Hypothalamus (tissue), 51 donors: ENCODE measurements at regions not wholly inside any gene's neighbourhood (a gene's known extent, or its start where the extent isn't known, plus 50 kb on each side); places are given as distances from the start of the nearest gene placed in this dataset.
"Not testable (repeated sequence)": the region's sequence is repeated elsewhere in the genome, so short reads cannot be mapped to it uniquely, and the experiment has no call there.

Experiments used
- DNase-seq, 51 donors: peaks; one replicate each; lab custom pipeline; 2025; lab: John Stamatoyannopoulos, UW

DNA sequence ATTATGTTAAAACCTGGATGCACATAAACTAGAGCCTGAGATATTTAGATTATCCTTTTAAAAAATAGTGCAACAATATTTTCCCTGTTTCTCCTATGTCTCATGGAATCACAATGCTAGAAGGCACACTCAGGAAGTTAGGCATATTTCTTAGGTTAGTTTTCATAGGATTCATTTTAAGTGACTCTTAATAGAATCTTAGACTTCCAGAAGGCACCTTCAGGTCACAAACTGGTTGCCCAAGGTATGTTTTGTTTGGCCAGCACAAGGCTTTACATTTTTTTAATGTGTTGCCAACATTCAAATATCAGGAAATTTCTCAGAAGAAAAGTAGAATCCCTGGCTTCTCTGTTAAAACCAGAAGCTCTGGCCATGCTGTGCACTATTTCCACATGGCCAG is 129.3 kb downstream of the LNPK start:
- DNase-seq = no peak

DNA sequence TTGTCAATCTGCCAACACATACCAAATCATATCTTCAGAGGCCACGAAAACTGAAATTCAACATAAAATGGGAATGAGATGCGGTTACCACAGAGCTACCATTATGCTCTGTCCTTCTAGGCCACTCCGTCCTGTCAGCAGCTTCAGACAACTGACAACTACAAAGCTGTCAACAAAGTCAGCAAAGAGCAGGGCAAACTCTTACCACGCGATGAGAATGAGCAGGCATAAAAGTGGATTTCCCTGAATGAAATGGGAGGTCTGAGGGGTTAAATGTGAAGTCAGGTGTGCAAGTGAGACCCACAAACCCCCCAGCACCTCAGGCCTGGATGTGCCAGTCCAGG is 130.1 kb downstream of the LNPK start:
- no peak for DNase-seq

GRCh38 chr2:175871331-175872004 is 130.6 kb downstream of the LNPK start:
- no peak for DNase-seq

GRCh38 chr2:175865716-175866115 is 136.4 kb downstream of the LNPK start:
- DNase-seq = no peak

- DNase-seq = no peak
Observed at GRCh38 chr2:175864137-175864850, 137.8 kb downstream of the LNPK start.

- peak in 2 of 51 donors; percentile 2 to 22 for DNase-seq
Observed at GRCh38 chr2:175861958-175862357, 140.1 kb downstream of the LNPK start.

- DNase-seq = peak in 17 of 51 donors; percentile 0 to 68 (median 10)
Observed at GRCh38 chr2:175855794-175856453, 146.1 kb downstream of the LNPK start.

DNA sequence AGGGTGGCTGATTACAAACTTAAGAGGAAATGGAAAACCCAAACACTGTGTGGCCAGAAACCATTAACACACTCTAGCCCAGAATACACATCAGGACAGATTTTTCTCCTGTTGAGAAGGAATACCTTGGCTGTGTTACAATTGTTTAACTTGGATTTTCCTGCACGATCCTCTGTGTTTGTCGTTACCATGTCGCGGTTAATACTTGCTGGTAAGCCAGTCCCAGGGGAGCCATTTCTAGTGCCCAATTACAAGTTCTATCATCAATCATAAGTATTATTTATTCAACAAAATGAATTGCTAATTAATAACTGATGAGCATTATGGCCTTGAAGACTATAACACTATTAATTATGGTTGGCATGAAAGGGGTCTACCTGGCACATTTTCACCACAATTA is 146.8 kb downstream of the LNPK start:
- no peak for DNase-seq

DNA sequence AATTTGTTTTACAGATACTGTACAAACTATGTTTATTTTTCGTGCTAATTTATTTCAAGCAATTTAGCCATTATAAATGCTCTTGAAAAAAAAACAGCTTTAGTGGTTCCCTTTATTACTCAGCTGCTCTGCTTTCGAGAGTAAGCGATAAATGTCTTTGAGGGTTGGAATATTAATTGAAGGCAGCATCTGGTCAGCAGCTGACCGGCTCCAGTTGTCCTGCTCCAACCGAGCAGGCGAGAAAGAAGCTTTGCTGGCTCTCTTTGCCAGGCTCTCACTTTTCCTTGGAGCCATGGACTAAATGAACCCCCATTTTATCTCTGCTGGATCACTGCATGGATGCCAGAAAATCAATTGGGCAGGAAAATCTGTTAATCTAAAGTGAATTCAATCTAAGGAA is 147.4 kb downstream of the LNPK start:
- DNase-seq = no peak

GRCh38 chr2:175854129-175854528 is 147.9 kb downstream of the LNPK start:
- DNase-seq = peak in 1 of 51 donors; percentile 31

DNA sequence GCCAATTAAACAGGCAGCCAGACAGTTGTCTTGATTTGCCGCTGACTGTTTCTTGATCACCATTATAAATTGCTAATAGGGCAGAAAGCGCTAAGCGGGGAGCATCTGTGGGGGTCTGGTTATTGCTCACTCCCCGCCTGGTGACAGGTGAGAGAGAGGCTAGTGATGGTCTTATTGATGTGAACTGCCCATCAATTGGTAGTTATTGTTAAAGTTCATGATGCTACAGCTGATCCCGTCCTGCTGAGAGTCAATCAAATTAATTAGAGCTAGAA is 148.5 kb downstream of the LNPK start:
- no peak for DNase-seq

GRCh38 chr2:175852879-175853615 is 149.0 kb downstream of the LNPK start:
- DNase-seq = no peak

GRCh38 chr2:175847128-175847527 is 154.9 kb downstream of the LNPK start:
- no peak for DNase-seq

- no peak for DNase-seq
Observed at GRCh38 chr2:175844169-175844568, 157.9 kb downstream of the LNPK start.

DNA sequence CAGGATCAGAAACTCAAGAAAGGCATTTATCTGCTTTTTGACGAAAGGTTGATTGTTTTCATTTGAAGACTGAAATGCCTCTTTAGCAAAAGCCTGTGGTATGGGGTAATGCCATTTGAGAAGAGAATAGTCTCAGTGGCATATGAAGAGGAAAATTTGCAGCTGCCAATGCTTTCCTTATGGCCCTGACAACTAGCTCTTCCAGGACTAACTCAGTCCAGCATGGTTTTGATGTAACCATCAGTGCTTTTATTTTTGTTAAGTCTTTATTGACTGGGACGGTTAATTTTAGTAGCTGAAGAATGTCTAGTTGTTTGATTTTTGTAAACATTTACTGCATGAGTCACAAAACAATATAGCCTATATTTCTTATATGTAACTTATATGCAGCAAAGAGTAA is 158.4 kb downstream of the LNPK start:
- no peak for DNase-seq

DNA sequence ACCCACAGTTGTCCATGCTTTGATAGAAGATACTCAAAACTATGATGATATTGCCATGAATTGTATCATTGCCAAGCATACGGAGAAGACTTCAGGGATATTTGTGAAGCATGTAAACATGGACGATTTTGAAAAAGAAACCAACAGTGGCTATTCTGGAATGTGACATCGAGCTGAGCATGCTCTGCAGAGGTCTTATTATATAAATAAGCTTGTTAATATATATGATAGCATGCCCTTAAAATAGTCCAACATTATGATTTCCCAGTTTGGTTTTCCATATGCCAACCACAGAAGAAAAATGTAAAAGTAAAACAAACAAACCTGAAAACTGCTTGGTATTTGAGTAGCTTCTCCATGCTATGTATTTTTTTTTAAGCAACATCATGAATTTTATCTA is 159.1 kb downstream of the LNPK start:
- DNase-seq = no peak

- DNase-seq = not testable (repeated sequence)
Observed at GRCh38 chr2:175840765-175841164, 161.3 kb downstream of the LNPK start.

DNA sequence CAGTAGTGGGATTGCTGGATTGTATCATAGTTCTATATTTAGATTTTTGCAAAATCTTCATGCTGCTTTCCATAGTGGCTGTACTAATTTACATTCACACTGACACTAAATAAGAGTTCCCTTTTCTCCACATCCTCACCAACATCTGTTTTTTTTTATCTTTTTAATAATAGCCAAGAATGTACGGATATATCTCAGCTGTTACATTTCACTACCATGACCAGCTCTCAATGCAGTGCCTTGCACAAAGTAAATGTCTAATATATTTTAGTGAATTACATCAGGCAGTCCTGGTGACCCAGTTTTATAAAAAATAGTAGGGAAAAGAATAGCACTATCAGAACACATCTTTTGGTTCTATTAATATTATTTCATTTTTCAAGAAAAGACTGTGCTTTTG is 161.8 kb downstream of the LNPK start:
- no peak for DNase-seq

DNA sequence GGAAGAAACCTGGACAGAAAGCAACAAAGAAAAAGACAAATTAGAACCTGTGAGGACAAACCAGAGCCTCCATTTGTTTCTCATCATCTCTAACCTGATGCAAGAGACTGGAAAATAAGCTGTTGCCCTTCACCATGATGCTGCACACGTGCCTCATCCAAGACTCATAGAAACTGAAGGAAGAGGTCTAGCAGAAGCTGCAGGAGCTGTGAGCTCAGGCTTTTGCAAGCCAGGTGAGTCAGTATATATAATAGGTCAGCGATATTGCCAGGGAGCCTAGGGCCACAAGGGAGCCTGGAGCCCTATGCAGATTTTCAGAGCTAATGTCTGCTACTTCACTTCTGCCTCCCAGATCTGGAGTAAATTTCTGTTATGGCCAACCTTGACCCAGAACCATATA is 163.1 kb downstream of the LNPK start:
- no peak for DNase-seq

DNA sequence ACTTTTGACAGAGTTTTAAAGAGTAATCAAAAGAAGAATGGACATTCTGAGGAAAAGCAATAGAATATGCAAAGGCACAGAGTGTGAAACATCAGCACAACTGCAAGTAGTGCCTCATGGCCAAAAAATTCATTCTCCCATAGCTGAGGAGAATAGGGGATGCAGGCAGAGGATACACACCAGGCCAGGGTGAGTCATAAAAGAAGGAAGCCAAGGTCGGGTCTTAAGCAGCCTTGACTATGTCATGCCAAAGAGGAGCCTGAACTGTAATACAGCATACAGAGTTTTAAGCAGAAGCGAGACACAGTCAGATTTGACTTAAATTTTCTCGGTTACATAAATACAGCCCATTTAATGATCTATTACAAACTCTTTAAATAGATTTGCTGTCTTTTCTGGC is 165.0 kb downstream of the LNPK start:
- peak in 1 of 51 donors; percentile 2 for DNase-seq

GRCh38 chr2:175836361-175836760 is 165.7 kb downstream of the LNPK start:
- DNase-seq = no peak

- no peak for DNase-seq
Observed at GRCh38 chr2:175834477-175834876, 167.6 kb downstream of the LNPK start.
